CD4-positive, CD25-positive, alpha-beta regulatory T cell (primary cell): ENCODE measurements at regions not wholly inside any gene's neighbourhood (a gene's known extent, or its start where the extent isn't known, plus 50 kb on each side); places are given as distances from the start of the nearest gene placed in this dataset.

Experiments used
- ATAC-seq, 2 donors: fragments of 150-1000 bp; cut with Tn5 transposase; one replicate each; pipeline ENCODE4 v1.10.0; 2021; ENCODE audit warnings: low read depth in 2 of 2, moderate number of reproducible peaks in 2 of 2, moderate library complexity in 1 of 2
- DNase-seq, 3 donors: peaks; one replicate each; pipeline versions ENCODE4 v3.0.0 to v3.0.0-alpha.2; 2012 to 2022; ENCODE audit warnings: mixed read lengths in 1 of 3
- H3K27ac ChIP-seq: one replicate; pipeline ENCODE4 v1.7.0; 2013; ENCODE audit warnings: mild to moderate bottlenecking, low read length; ENCODE audit not compliant: insufficient read depth, poor library complexity, severe bottlenecking
- H3K27me3 ChIP-seq: one replicate; pipeline ENCODE4 v1.7.0; 2013; ENCODE audit warnings: low read length; ENCODE audit not compliant: control insufficient read depth, insufficient read depth
- H3K36me3 ChIP-seq: one replicate; pipeline ENCODE4 v1.7.0; 2013; ENCODE audit warnings: mild to moderate bottlenecking, low read length, moderate library complexity; ENCODE audit not compliant: control insufficient read depth, insufficient read depth
- H3K4me1 ChIP-seq: 2 replicates; pipeline ENCODE4 v1.7.0; 2013; ENCODE audit warnings: mild to moderate bottlenecking, low read length; ENCODE audit not compliant: insufficient read depth, control insufficient read depth, poor library complexity, severe bottlenecking
- H3K4me3 ChIP-seq: one replicate; pipeline ENCODE4 v1.7.0; 2013; ENCODE audit warnings: low read depth, mild to moderate bottlenecking, low read length, moderate library complexity
- H3K9me3 ChIP-seq, 2 experiments: 1 replicate in 1 of 2; 2 replicates in 1 of 2; pipeline ENCODE4 v1.7.0; 2013; ENCODE audit warnings: low read length in 2 of 2, mild to moderate bottlenecking in 1 of 2, moderate library complexity in 1 of 2; ENCODE audit not compliant: control insufficient read depth in 2 of 2
- H3K27ac Mint-ChIP-seq, 3 donors: one replicate each; pipeline ENCODE4 v1.8.0; 2020 to 2022; ENCODE audit warnings: mild to moderate bottlenecking in 3 of 3, mixed read lengths in 3 of 3, moderate library complexity in 2 of 3
- H3K27me3 Mint-ChIP-seq: one replicate; pipeline ENCODE4 v1.8.0; 2022; ENCODE audit warnings: mild to moderate bottlenecking, mixed read lengths
- H3K36me3 Mint-ChIP-seq: one replicate; pipeline ENCODE4 v1.8.0; 2020; ENCODE audit warnings: mixed read lengths
- H3K4me1 Mint-ChIP-seq, 4 donors: one replicate each; pipeline ENCODE4 v1.8.0; 2020 to 2022; ENCODE audit warnings: mixed read lengths in 4 of 4, mild to moderate bottlenecking in 1 of 4
- H3K4me3 Mint-ChIP-seq, 4 donors: one replicate each; pipeline ENCODE4 v1.8.0; 2020 to 2022; ENCODE audit warnings: mild to moderate bottlenecking in 4 of 4, mixed read lengths in 4 of 4, moderate library complexity in 3 of 4
- H3K9me3 Mint-ChIP-seq, 7 donors: one replicate each; pipeline ENCODE4 v1.8.0; 2020 to 2022; ENCODE audit warnings: mixed read lengths in 7 of 7, mild to moderate bottlenecking in 3 of 7, moderate library complexity in 2 of 7

DNA sequence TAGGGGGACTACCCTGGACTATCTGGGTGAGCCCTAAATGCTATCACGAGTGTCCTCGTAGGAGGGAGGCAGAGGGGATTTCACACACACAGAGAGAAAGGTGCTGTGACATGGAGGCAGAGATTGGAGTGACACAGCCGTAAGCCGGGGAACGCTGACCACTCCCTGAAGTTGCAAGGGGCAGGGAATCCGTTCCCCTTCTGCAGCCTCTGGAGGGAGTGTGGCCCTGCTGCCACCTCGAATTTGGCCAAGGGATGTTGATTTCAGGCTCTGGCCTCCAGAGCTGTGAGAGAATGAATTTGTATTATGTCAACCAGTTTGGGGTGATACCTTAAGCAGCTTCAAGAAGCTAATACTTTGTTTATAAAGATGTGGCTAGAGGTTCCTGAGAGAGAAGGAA lies 137.7 kb downstream of the ACTL8 start:
- DNase-seq (no peak), ATAC-seq (no peak)
- no peaks in the 10 kb centered on the region for H3K4me1 ChIP-seq
- H3K9me3 ChIP-seq: no peaks in the 10 kb centered on the region
- no peaks in the 10 kb centered on the region for H3K27me3 ChIP-seq
- peaks cover 0 to 3% (median 0%) of the 10 kb centered on the region in 7 donors for H3K9me3 Mint-ChIP-seq
- H3K36me3 ChIP-seq: no peaks in the 10 kb centered on the region
- H3K36me3 Mint-ChIP-seq: no peaks in the 10 kb centered on the region
- no peak overlapping the region for H3K27ac Mint-ChIP-seq
- H3K27ac ChIP-seq: no peak overlapping the region
- H3K4me3 Mint-ChIP-seq: no peak overlapping the region
- peaks cover 5% of the 10 kb centered on the region for H3K27me3 Mint-ChIP-seq
- H3K4me1 Mint-ChIP-seq: no peaks in the 10 kb centered on the region
- H3K4me3 ChIP-seq: no peak overlapping the region

DNA sequence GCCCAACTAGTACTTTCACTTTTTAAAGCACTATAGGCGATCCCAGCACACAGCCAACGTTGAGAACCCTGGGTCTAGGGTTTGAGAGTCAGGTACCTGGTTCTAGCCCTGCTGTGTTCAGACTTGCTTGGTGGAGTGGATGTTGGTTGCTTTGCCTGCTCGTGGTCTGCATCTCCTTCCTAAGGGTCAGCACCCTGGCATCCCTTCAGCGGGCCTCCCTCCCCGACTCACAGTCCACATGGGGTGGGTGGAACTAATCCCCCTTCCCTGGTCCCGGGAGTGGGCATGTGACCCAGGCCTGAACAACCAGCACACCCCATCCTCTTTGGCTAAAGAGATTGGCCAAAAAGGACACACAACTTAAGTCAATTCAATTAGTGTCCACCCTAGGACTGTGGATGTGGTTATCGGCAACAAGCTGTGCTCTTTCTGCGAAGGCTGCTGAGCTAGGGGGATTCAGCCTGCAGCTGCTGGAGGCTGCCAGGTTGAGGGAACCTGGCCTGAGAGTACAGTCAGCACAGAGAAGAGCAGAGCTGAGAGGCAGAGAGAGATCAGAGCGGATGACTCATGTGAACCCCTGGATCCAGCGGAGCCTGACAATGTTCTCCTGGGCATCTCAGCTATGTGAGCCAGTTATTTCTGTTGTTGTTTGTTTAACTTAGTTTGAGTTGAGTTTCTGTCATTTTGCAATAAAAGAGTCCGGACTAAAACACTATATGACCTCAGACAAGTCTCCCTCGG lies 138.9 kb downstream of the ACTL8 start:
- Mint-ChIP-seq H3K36me3 (no peaks in the 10 kb centered on the region), H3K9me3 (peaks cover 0 to 3% (median 0%) of the 10 kb centered on the region in 7 donors), H3K4me1 (no peaks in the 10 kb centered on the region), H3K4me3 (no peak overlapping the region), H3K27me3 (peaks cover 5% of the 10 kb centered on the region), H3K27ac (no peak overlapping the region)
- Histone ChIP-seq H3K4me1 (no peaks in the 10 kb centered on the region), H3K27ac (no peak overlapping the region), H3K27me3 (no peaks in the 10 kb centered on the region), H3K4me3 (no peak overlapping the region), H3K9me3 (no peaks in the 10 kb centered on the region), H3K36me3 (no peaks in the 10 kb centered on the region)
- ATAC-seq: no peak
- DNase-seq: no peak

DNA sequence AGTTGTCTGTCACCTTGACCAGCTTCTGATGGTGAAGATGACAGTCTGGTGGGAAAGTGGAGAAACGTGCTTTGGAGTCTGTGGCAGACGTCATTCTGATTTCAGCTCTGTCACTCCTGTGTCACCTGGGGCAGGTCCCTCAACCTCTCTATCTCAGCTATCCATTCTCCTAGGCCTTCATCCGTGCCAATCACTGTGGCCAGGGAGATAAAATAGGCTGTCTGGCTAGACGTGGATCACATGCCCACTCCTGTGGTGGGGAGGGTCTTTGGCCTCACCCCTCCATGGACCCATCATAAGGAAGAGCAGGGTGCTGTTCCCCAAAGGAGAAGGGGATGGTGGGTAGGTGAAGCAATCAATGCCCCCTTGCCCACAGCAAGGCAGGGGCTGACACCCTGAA lies 140.3 kb downstream of the ACTL8 start:
- H3K36me3 Mint-ChIP-seq: no peaks in the 10 kb centered on the region
- H3K27ac ChIP-seq: no peak overlapping the region
- no peaks in the 10 kb centered on the region for H3K4me1 Mint-ChIP-seq
- ATAC-seq (no peak), DNase-seq (no peak)
- H3K4me1 ChIP-seq: no peaks in the 10 kb centered on the region
- no peak overlapping the region for H3K4me3 Mint-ChIP-seq
- H3K4me3 ChIP-seq: no peak overlapping the region
- no peaks in the 10 kb centered on the region for H3K36me3 ChIP-seq
- no peak overlapping the region for H3K27ac Mint-ChIP-seq
- peaks cover 0 to 3% (median 0%) of the 10 kb centered on the region in 7 donors for H3K9me3 Mint-ChIP-seq
- H3K9me3 ChIP-seq: no peaks in the 10 kb centered on the region
- no peaks in the 10 kb centered on the region for H3K27me3 ChIP-seq
- peaks cover 5% of the 10 kb centered on the region for H3K27me3 Mint-ChIP-seq

GRCh38 chr1:17895986-17896385 lies 140.9 kb downstream of the ACTL8 start:
- Mint-ChIP-seq H3K9me3 (peaks cover 0 to 1% (median 0%) of the 10 kb centered on the region in 7 donors), H3K27ac (no peak overlapping the region), H3K4me3 (no peak overlapping the region), H3K27me3 (peaks cover 5% of the 10 kb centered on the region), H3K4me1 (no peaks in the 10 kb centered on the region), H3K36me3 (no peaks in the 10 kb centered on the region)
- no peak overlapping the region for H3K4me3 ChIP-seq
- H3K4me1 ChIP-seq: no peaks in the 10 kb centered on the region
- DNase-seq (no peak), ATAC-seq (no peak)
- no peaks in the 10 kb centered on the region for H3K9me3 ChIP-seq
- no peaks in the 10 kb centered on the region for H3K27me3 ChIP-seq
- H3K27ac ChIP-seq: no peak overlapping the region
- H3K36me3 ChIP-seq: no peaks in the 10 kb centered on the region

GRCh38 chr1:17903386-17903785 lies 148.3 kb downstream of the ACTL8 start:
- Mint-ChIP-seq H3K36me3 (no peaks in the 10 kb centered on the region), H3K4me1 (no peaks in the 10 kb centered on the region), H3K27me3 (peaks cover 6% of the 10 kb centered on the region), H3K4me3 (no peak overlapping the region), H3K9me3 (peaks cover 0 to 4% (median 0%) of the 10 kb centered on the region in 7 donors), H3K27ac (no peak overlapping the region)
- no peaks in the 10 kb centered on the region for H3K36me3 ChIP-seq
- no peak overlapping the region for H3K4me3 ChIP-seq
- H3K9me3 ChIP-seq: peaks cover 0 to 1% of the 10 kb centered on the region in 2 experiments
- DNase-seq (no peak), ATAC-seq (no peak)
- no peak overlapping the region for H3K27ac ChIP-seq
- H3K4me1 ChIP-seq: no peaks in the 10 kb centered on the region
- peaks cover 3% of the 10 kb centered on the region for H3K27me3 ChIP-seq

DNA sequence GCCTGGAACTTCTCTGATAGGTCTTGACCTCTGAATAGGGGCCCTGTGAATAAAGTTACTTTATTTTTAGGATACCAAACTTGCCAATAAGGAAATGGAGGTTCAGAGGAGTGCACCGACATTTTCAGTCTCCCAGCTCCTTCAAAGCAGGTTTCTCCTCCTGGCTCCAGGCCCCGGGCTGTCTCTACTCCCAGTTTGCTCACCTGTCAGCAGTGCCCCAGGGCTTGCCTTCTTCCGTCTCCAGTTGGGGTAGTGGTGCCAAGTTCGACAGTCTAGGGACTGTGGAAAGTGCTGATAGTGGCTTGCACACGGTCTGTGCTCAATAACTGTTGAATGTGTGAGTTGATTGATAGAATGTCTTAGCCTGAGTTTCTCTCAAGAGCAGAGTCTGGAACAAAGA lies 149.2 kb downstream of the ACTL8 start:
- Mint-ChIP-seq H3K9me3 (peaks cover 0 to 4% (median 0%) of the 10 kb centered on the region in 7 donors), H3K36me3 (no peaks in the 10 kb centered on the region), H3K27me3 (peaks cover 11% of the 10 kb centered on the region), H3K4me3 (no peak overlapping the region), H3K27ac (no peak overlapping the region), H3K4me1 (no peaks in the 10 kb centered on the region)
- Histone ChIP-seq H3K27ac (no peak overlapping the region), H3K27me3 (peaks cover 3% of the 10 kb centered on the region), H3K4me1 (no peaks in the 10 kb centered on the region), H3K9me3 (peaks cover 0 to 1% of the 10 kb centered on the region in 2 experiments), H3K36me3 (no peaks in the 10 kb centered on the region), H3K4me3 (no peak overlapping the region)
- DNase-seq (no peak), ATAC-seq (no peak)

DNA sequence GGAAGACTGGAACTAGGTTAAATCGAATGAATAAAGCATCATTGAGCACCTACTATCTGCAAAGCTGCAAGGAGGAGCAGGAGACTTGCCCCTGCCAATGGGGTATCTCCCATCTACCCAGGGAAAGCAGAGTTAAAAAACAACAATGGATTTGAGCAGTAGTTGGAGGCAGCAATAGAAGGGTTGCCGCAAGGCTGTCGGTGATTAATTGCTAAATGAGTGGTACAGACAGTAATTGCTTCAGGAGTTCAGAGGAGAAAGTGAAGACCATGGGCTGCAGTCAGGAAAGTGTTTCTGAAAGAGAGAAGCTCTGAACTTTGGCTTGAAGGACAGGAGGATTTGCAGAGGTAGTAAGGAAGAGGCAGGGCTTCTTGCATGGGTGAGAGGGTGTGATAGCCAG lies 152.9 kb downstream of the ACTL8 start:
- ATAC-seq (no peak), DNase-seq (no peak)
- Mint-ChIP-seq H3K4me1 (no peaks in the 10 kb centered on the region), H3K27me3 (peaks cover 11% of the 10 kb centered on the region), H3K27ac (no peak overlapping the region), H3K9me3 (peaks cover 0 to 4% (median 0%) of the 10 kb centered on the region in 7 donors), H3K4me3 (no peak overlapping the region), H3K36me3 (no peaks in the 10 kb centered on the region)
- Histone ChIP-seq H3K4me3 (no peak overlapping the region), H3K27me3 (no peaks in the 10 kb centered on the region), H3K4me1 (no peaks in the 10 kb centered on the region), H3K27ac (no peak overlapping the region), H3K36me3 (no peaks in the 10 kb centered on the region), H3K9me3 (peaks cover 0 to 1% of the 10 kb centered on the region in 2 experiments)

DNA sequence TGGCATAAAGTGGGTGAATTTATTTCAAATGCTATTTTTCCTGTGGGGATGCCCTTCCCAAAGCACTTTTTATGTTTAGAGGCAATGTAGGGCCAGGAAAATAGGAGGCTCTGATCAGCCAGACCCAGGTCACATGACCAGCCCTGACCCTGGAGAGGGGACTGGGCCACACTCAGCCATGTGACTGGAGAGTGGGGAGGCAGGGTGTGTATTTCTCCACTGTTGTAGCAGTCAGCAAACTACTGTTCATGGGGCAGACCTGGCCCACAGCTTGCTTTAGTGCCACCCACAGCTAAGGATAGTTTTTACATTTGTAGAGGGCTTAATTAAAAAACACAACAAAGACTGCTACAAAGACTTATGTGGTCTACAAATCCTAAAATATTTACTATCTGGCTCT lies 153.8 kb downstream of the ACTL8 start:
- H3K4me3 ChIP-seq: no peak overlapping the region
- Mint-ChIP-seq H3K27ac (no peak overlapping the region), H3K27me3 (peaks cover 11% of the 10 kb centered on the region), H3K4me3 (no peak overlapping the region), H3K9me3 (peaks cover 0 to 3% (median 0%) of the 10 kb centered on the region in 7 donors), H3K36me3 (no peaks in the 10 kb centered on the region), H3K4me1 (no peaks in the 10 kb centered on the region)
- DNase-seq (no peak), ATAC-seq (no peak)
- no peaks in the 10 kb centered on the region for H3K36me3 ChIP-seq
- no peaks in the 10 kb centered on the region for H3K27me3 ChIP-seq
- H3K27ac ChIP-seq: no peak overlapping the region
- no peaks in the 10 kb centered on the region for H3K4me1 ChIP-seq
- peaks cover 0 to 1% of the 10 kb centered on the region in 2 experiments for H3K9me3 ChIP-seq
